B cell (primary cell): ENCODE measurements at regions not wholly inside any gene's neighbourhood (a gene's known extent, or its start where the extent isn't known, plus 50 kb on each side); places are given as distances from the start of the nearest gene placed in this dataset.
"Not testable (repeated sequence)": the region's sequence is repeated elsewhere in the genome, so short reads cannot be mapped to it uniquely, and the experiment has no call there.

Experiments
- ATAC-seq: fragments of 200-7000 bp; cut with Tn5 transposase; one replicate; pipeline ENCODE4 v1.10.0; 2021; ENCODE audit warnings: low read depth, mild to moderate bottlenecking, moderate number of reproducible peaks, moderate library complexity
- CTCF ChIA-PET: fragments of 350-600 bp; sonication (Branson Sonifier 250); formaldehyde crosslinking; loops from one replicate; lab custom pipeline; 2021; ENCODE audit warnings: antibody characterized with exemption, inconsistent platforms; lab: Charles Lee
- POLR2A ChIA-PET: fragments of 350-600 bp; sonication (Branson Sonifier 250); formaldehyde crosslinking; loops from one replicate; lab custom pipeline; 2021; ENCODE audit warnings: antibody characterized with exemption; lab: Charles Lee
- DNase-seq: peaks from one replicate; pipeline ENCODE4 v3.0.0; 2013
- H2AFZ ChIP-seq: 2 replicates; pipeline ENCODE4 v1.6.1; 2012; ENCODE audit warnings: mild to moderate bottlenecking, low read depth, low read length; ENCODE audit not compliant: insufficient read depth, poor library complexity, severe bottlenecking
- H3K27ac ChIP-seq, 2 donors: 1 replicate in 1 of 2; 2 replicates in 1 of 2; pipeline ENCODE4 v1.5.1; 2012 to 2013; ENCODE audit warnings: low read length in 2 of 2, mild to moderate bottlenecking in 2 of 2, moderate library complexity in 1 of 2
- H3K27me3 ChIP-seq, 4 experiments: fragments of 200-600 bp in 1 of 4; sonication (generic) in 1 of 4; replicated peaks in 1 of 4; 1 replicate in 2 of 4; 2 replicates in 2 of 4; pipeline versions ENCODE4 v1.6.1 to v1.7.0; 2013 to 2016; ENCODE audit warnings: low read length in 3 of 4, mild to moderate bottlenecking in 2 of 4, mixed read lengths in 1 of 4, moderate library complexity in 1 of 4; ENCODE audit not compliant: insufficient read depth in 4 of 4, control insufficient read depth in 3 of 4; ENCODE audit errors: control extremely low read depth in 1 of 4
- H3K36me3 ChIP-seq, 2 experiments: replicated peaks in 1 of 2; 1 replicate in 1 of 2; 2 replicates in 1 of 2; pipeline versions ENCODE4 v1.6.1 to v1.7.1; 2013; ENCODE audit warnings: low read length in 1 of 2; ENCODE audit not compliant: insufficient read depth in 2 of 2, control insufficient read depth in 1 of 2; ENCODE audit errors: control extremely low read depth in 1 of 2, extremely low read depth in 1 of 2
- H3K4me1 ChIP-seq, 2 donors: fragments of 200-600 bp in 1 of 2; sonication (generic) in 1 of 2; 1 replicate in 1 of 2; 2 replicates in 1 of 2; pipeline versions ENCODE4 v1.5.1 to v1.6.1; 2013 to 2017; ENCODE audit warnings: low read length in 2 of 2; ENCODE audit not compliant: control insufficient read depth in 2 of 2, insufficient read depth in 2 of 2
- H3K4me2 ChIP-seq: replicated peaks from 2 replicates; pipeline ENCODE3; 2012; ENCODE audit warnings: mild to moderate bottlenecking, low read depth, low read length; ENCODE audit not compliant: poor library complexity, severe bottlenecking
- H3K4me3 ChIP-seq, 5 experiments: fragments of 200-600 bp in 1 of 5; sonication (generic) in 1 of 5; 1 replicate in 3 of 5; 2 replicates in 2 of 5; pipeline versions ENCODE4 v1.5.1 to v1.7.0; 2011 to 2016; ENCODE audit warnings: low read length in 4 of 5, mild to moderate bottlenecking in 4 of 5, low read depth in 2 of 5, control low read depth in 1 of 5, moderate library complexity in 1 of 5; ENCODE audit not compliant: insufficient read depth in 1 of 5; ENCODE audit errors: control extremely low read depth in 1 of 5, extremely low read depth in 1 of 5
- H3K79me2 ChIP-seq: fragments of 200-600 bp; sonication (generic); one replicate; pipeline ENCODE4 v1.6.0; 2016; ENCODE audit warnings: low read length; ENCODE audit not compliant: control insufficient read depth, insufficient read depth
- H3K9ac ChIP-seq: fragments of 200-600 bp; sonication (generic); 2 replicates; pipeline ENCODE4 v1.6.1; 2017; ENCODE audit warnings: mild to moderate bottlenecking, low read length, moderate library complexity
- H3K9me3 ChIP-seq, 3 donors: one replicate each; pipeline versions ENCODE4 v1.6.1 to v1.7.1; 2013; ENCODE audit warnings: low read length in 2 of 3; ENCODE audit not compliant: control insufficient read depth in 2 of 3, insufficient read depth in 1 of 3; ENCODE audit errors: control extremely low read depth in 1 of 3
- H4K20me1 ChIP-seq: 2 replicates; pipeline ENCODE4 v1.6.0; 2012; ENCODE audit warnings: mild to moderate bottlenecking, low read length; ENCODE audit not compliant: insufficient read depth, control insufficient read depth, poor library complexity, severe bottlenecking
- H3K27ac Mint-ChIP-seq: one replicate; pipeline ENCODE4 v1.8.0; 2021; ENCODE audit warnings: mixed read lengths
- H3K27me3 Mint-ChIP-seq: one replicate; pipeline ENCODE4 v1.8.0; 2021; ENCODE audit warnings: mixed read lengths
- H3K4me1 Mint-ChIP-seq: one replicate; pipeline ENCODE4 v1.8.0; 2021; ENCODE audit warnings: mixed read lengths
- H3K4me3 Mint-ChIP-seq: one replicate; pipeline ENCODE4 v1.8.0; 2021; ENCODE audit warnings: mixed read lengths
- H3K9me3 Mint-ChIP-seq: one replicate; pipeline ENCODE4 v1.8.0; 2022; ENCODE audit warnings: mixed read lengths; ENCODE audit not compliant: insufficient read depth
- CTCF ChIP-seq: fragments of 200-600 bp; IDR thresholded peaks from one replicate; pipeline ENCODE4 v1.8.0; 2022; ENCODE audit warnings: antibody characterized with exemption, mild to moderate bottlenecking
- EZH2 ChIP-seq: IDR thresholded peaks from 2 replicates; pipeline ENCODE4 v1.6.1; 2012; ENCODE audit warnings: borderline replicate concordance, low read depth, mild to moderate bottlenecking, moderate library complexity, low read length; ENCODE audit not compliant: insufficient read depth, poor library complexity, severe bottlenecking
- WGBS: methylation state at CpG from one replicate; pipeline ENCODE4 v1.1.5; 2013; ENCODE audit warnings: missing lambda C conversion rate; ENCODE audit not compliant: insufficient coverage; 5-methylcytosine and 5-hydroxymethylcytosine counted together
- intact Hi-C: fragments of 100-400 bp; cut with micrococcal nuclease; formaldehyde crosslinking; loops from one replicate; pipeline ENCODE4 v1.10.0; 2022

GRCh38 chr2:11082880-11083279, 72.4 kb upstream of the SLC66A3 start:
- H3K27ac ChIP-seq: no peak overlapping the region
- no peak overlapping the region for H3K4me3 ChIP-seq
- H3K4me3 Mint-ChIP-seq: no peak overlapping the region
- DNase-seq (no peak), ATAC-seq (no peak)
- TF ChIP-seq CTCF (no peak), EZH2 (no peak)
- H3K4me1 ChIP-seq: no peaks in the 10 kb centered on the region
- H3K27me3 ChIP-seq: no peaks in the 10 kb centered on the region
- ChIA-PET CTCF (no interaction called here), POLR2A (no interaction called here)
- no peaks in the 10 kb centered on the region for H3K9me3 Mint-ChIP-seq
- no peaks in the 10 kb centered on the region for H3K36me3 ChIP-seq
- H4K20me1 ChIP-seq: no peaks in the 10 kb centered on the region
- H3K4me2 ChIP-seq: no peak overlapping the region
- no peak overlapping the region for H2AFZ ChIP-seq
- no peak overlapping the region for H3K9ac ChIP-seq
- H3K4me1 Mint-ChIP-seq: no peaks in the 10 kb centered on the region
- no peaks in the 10 kb centered on the region for H3K79me2 ChIP-seq
- intact Hi-C loops: no loop called here
- peaks cover 0 to 6% (median 0%) of the 10 kb centered on the region in 3 donors for H3K9me3 ChIP-seq
- H3K27me3 Mint-ChIP-seq: peaks cover 20% of the 10 kb centered on the region
- WGBS: 100% methylated on average over 5 of the region's 6 CpGs
- no peak overlapping the region for H3K27ac Mint-ChIP-seq

GRCh38 chr2:11088821-11089220, 66.4 kb upstream of the SLC66A3 start:
- H3K27me3 ChIP-seq, H2AFZ ChIP-seq, POLR2A ChIA-PET, H3K9ac ChIP-seq, H4K20me1 ChIP-seq, CTCF ChIA-PET, DNase-seq, ATAC-seq, H3K27ac Mint-ChIP-seq, H3K4me3 Mint-ChIP-seq, H3K79me2 ChIP-seq, H3K4me1 Mint-ChIP-seq, H3K4me2 ChIP-seq, H3K27ac ChIP-seq, H3K9me3 Mint-ChIP-seq, H3K4me1 ChIP-seq, intact Hi-C loops, H3K4me3 ChIP-seq, H3K9me3 ChIP-seq, H3K36me3 ChIP-seq: not testable (repeated sequence)
- no CpG with 5 or more reads among the region's 17 CpGs for WGBS
- peaks cover 24% of the 10 kb centered on the region for H3K27me3 Mint-ChIP-seq
